ENCODE measurements at regions not wholly inside any gene's neighbourhood (a gene's known extent, or its start where the extent isn't known, plus 50 kb on each side); places are given as distances from the start of the nearest gene placed in this dataset.

DNA sequence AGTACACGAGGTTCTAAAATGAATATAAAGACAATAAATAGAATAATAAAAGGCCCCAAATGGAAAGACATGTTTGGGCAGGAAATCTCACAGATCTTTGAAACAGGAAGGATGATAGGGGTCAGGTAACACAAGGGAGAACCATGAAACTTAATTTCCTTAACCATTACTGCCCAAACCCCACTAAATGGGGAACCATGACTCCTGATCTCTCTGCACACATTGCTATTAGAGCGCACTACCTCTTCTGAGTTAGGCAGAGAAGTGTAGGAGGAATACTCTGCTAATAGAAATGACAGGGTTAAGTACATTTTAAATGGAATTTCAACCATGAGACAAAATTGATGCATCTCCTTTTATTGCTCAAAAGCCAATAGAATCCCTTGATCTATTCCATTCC, 213.7 kb upstream of the SETBP1 start:
- DNase-seq: no peak

DNA sequence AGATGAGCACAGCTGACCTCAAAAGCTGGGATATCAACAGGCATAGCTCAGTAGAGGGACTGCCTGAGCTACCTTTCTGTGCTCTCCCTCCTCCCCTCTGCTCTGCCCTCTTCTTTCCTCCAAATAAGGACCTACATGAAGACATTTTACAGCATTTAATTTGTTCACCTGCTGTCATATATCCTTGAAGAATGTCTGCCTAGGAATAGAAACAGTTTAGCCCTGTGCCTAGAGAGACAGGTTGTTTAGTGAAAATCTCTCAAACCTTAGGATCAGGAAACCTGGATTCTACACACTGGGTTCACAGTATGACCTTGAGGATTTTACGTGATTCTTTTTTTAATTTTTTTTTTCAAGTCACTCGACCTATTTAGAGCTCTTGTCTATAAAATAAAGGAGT, 213.0 kb upstream of the SETBP1 start:
- DNase-seq: no peak

DNA sequence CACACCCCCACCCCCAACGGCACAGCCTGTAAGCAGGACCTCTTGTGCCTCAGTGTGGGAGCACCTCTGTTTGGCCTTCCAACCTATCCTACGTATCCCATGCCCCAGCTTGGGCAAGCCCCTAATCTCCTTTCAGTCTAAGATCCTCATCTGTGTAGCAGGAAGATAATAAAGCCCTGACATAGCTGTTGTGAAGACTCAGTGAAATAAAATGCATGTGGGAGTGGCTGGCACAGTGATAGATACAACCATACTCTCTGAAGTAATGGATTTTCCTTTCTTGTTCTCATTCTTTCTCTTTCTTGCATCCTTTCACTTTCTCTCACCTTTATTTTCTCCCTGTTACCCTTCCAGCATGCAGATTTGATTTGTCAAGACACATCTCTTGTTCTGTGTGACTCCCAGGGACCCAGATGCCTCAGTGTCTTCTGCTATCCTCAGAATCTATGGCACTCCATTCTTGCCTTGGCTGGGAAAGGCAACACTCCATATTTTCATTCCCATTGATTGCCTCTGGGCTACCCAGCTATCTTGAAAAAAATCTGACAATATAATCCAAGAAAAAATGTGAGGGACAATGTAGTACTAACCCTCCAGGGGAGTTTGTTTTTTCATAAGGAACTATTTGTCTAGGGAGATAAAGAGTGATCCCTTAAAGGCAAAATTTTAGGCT, 207.2 kb upstream of the SETBP1 start:
- no peak for DNase-seq

DNA sequence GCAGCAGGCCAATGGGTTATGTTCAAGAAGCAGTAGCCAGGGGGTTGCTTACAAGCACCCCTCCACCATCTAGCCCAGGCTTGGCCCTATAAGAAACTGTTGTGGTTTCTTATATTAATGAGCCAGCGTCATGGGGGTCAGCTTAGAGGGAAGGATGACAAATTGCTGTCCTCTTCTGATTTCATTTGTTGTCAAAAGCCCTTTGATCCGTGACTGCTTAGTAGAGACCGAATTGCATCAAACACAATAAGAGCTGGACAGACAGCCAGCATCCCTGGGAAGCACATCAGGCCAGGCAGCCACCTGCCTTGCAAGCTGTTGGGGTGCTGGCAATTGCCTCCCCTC, 206.6 kb upstream of the SETBP1 start:
- no peak for DNase-seq

DNA sequence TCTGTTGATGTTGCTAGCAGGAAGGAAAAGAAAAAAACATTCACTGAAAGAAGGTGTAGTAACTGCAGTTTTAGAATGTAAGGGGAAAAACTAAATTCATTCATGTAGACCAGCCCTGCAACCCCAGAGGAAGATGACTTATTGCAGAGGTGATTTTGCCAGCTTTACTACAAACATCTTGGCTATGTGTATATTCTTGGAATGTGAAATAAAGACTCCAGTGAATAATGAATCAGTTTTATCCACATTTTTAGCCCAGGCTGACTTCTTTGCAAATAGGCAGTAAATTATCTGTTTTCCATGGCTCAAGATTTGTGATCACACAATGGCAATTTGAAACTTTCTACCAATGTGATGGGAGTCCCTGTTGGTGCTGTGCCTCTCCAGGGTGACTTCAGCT, 206.1 kb upstream of the SETBP1 start:
- DNase-seq: no peak

DNA sequence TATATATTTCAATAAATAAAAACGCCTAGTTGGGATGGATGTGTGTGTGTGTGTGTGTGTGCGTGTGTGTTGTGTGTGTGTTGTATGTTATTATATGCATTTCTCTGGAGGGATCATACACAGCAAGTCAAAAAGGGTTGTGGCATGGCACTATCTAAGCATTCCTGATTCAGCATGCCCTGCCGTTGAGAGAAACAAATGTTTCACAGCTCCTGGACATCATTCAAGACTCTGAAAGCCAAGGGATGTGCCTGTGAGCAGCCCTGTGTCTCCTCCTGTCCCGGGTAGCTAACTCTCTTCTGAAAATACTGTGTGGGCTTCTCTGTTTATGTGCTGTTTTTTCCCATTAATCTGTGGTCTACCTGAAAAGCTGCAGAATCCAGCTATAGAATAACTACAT, 197.9 kb upstream of the SETBP1 start:
- DNase-seq: no peak

DNA sequence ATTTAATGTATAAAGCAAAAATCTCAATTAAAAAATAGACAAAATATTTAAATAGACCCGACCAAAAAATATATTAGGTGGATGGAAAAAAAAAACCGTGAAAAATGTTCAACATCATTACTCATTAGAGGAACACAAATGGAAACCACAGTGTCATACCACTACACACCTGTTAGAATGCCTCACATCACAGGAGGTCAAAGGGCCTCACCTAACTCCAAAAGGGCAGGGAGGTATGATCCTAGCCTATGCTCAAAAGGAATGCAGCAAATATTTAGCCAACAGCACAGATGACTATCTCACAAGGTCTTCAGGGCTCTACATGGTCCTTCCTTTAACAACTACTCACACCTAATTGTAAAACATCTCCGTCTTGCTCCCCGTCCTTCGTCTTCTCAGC, 185.5 kb upstream of the SETBP1 start:
- DNase-seq: no peak

DNA sequence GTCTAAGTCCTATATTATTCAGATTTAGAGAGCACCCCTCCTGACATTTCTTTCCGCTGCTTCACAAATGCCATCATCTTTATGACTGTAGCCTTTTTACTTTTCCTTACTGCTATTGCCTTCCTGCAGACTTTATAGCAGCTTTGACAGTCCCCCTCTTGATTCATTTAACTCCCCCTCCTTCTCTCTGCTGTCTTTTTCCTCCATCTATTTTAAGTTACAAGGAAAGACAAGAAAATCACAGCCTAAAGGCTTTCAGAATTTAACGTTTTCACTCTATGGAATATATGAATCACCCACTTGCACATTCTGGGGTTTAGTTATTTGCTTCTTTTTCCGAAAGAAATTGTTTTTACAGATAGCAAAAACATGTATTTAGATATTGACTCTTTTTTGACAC, 183.4 kb upstream of the SETBP1 start:
- no peak for DNase-seq

DNA sequence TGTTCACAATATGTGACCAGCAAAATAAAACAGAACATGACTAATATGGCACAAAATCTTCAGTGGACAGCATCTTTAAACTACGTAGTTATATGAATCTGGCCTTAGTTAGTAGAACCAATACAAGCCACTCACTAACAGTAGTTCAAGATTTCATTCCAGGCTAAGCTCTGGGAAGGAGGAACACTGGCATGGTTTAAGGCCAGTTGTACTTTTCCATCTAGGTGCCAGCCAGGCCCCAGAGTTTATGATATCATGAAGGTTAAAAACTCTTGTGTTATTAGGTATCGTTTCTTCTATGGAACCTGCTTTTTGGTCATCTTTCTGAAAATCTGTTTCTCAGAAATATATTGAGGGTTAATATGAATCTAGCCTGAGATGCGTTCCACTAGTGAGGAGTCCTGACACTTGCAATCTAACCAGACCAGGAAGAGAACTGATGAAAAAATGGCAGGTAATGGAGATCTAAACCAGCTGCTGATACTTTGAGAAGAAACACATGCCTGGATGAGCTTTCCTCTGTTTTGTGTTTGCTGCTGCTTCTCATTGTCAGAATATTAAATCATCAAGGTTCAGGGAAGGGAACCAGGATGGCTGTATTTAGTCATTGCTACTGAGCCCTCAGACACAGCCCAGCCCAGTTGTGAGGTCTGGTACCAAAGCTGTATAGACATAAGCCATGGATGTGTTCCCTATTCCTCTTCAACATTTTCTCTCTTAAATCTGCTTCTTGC, 182.8 kb upstream of the SETBP1 start:
- DNase-seq: no peak

DNA sequence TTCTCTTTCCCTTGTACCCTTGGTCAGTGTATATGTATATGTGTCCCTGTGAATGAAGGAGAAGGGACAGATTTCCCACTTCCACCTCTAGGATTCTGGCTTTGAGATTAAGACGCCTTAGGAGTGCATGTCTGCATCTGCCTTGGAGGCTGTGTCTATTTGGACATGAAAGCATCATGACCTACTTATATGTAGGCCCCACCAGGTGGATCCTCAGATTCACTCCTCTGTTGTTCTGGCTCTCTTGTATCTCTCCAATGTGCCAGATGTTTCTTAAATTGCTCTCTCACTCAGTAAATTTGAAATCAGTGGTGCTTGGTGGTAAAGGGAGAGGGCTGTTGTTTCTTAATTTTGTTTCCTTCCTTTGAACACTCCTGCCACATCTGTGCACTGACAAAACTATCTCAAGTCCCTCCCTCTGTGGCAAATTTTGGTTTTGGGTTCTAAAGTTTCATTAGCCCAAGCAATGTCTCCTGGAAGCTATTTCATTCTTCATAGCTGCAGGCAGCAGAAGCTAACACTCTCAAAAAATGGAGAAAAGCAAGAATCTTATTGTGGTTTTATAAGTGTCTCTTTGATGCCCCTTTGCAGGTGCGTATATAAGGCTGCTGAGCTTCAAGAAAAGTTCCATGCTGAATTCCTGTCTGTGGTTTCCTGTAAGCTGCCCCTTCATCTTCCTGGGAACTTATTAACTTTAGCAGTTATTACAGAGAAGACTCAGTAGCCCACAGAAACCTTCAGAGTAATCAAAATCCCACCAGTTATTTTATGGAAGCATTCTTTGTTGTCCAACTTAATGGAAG, 179.7 kb upstream of the SETBP1 start:
- DNase-seq: no peak

DNA sequence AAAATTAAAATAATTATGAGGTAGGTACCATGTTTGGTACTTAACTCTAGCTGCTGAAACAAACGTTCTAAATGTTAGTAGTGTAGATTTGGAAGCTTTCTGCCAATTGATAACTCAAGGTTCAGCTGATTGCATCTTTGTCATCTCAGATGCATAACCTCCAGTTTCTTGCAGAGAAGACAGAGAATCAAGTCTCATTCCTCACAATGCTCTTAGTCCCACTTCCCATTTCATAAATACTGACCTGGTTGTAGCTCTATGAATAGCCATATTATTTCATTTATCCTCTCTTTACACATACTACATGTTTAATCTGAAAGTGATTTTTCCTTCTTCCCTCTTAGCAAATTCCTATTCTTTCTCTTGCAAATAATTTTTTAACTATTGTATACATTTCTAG, 178.5 kb upstream of the SETBP1 start:
- no peak for DNase-seq

DNA sequence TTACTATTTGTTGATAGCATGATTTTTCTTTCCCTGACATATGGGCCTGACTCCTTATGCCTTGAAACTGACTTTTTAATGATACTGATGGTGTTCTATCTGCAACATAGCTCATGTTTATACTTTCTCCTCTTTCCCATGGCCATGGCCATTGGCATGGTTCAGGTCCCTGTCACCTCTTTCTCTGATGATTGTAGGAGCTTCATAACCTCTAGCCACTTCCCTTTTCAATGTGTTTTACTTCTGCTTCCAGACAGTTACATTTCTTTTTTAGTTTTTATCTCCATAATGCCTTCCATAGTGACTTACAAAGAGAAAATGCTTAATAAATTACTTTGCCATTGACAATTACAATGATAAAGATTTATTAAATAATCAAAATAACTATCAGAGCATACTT, 177.9 kb upstream of the SETBP1 start:
- no peak for DNase-seq

DNA sequence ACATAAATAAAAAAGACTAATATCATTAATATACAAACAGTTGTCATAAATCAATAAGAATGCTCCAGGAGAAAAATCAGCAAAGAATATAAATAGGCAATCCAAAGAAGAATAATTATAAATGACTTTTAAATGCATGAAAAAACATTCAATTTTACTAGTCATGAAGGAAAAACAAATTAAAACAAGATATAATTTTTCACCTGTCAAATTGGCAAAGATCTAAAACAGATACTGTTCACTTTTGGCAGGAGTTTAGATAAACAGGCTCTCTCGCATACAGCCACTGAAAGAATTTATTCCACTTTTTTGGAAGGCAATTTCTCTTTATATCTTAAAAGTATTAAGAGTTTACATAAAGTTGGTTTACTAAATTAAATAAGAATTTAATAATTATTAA, 176.8 kb upstream of the SETBP1 start:
- no peak for DNase-seq

DNA sequence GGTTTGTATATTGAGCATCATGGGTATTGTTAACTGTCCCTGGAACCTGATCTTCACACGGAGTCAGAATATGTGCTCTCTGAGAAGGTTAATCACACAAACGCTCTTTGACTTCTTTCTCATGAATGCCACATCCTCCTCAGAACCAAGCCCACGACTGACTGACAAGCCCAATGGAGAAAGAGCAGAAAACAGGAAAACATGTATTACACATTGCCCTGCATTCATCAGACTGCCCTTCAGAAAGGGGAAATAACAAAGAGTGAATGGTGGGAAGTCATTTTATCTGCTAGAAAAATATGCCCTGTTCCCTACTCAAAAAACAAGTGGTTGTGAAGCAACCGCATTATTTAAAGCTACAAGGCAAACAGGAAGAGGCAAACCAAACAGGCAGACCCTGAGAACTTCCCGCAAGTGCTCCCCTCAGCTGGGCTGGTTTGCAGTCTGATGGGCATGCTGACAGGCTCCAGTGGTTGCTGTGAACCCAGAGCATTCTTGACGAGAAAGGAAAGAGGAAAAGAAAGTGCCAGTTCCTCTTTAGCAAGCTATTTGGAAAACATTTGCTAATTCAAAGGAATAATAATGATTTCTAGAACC, 172.9 kb upstream of the SETBP1 start:
- DNase-seq: peak; percentile 71

DNA sequence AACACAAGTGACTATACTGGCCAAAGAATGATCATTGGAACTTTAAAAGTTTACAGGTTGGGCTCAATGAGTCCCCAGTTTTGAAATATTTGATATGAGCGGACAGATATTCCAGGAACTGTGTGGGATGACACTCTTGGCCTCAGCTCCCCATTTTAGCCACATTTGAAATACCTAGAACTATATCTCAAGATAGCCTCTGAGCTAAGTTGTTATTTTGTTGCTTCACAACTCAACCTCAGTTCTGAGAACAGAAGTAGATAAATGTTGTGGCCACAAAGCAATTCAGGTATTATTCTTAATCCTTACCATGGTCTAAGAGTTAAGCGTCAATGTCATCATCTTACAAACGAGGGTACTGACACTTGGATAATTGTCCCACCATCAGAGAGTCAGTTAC, 172.2 kb upstream of the SETBP1 start:
- no peak for DNase-seq

DNA sequence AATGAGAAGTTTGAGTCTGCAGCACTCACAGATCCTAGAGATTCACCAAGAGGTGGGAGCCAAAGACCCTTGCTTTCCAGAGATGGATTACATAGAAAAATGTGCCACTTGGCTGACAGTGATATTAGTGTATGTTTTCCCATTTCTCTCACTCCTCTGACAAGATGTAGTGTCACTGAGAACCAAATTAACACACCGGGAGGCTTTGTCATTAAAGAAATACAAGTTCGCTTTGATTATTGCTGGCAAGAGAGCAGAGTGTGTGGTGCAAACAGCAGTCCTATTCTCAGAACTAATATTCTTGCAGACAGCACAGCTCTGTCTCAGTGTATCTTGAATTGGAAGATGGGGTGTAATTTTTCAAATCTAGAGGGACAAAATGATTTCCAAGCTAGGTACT, 171.6 kb upstream of the SETBP1 start:
- DNase-seq: no peak

DNA sequence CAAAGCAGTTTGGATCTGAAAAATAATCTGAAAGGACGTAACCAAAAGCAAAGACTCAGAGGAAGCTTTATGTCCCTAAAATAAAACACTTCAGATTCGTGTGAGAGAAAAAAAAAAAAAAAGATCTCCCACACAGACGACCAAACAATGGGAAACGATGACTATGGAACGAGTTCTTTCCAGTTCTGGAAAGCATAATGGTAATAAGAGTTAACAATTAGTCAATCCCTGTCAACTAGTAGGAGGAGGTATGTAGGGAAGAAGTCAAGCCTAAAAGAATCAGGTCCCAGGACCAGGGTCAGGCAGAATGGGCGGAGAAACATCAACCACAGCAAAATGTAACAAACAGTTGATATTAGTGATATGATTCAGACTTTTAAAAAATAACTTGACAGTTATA, 170.3 kb upstream of the SETBP1 start:
- DNase-seq: no peak

DNA sequence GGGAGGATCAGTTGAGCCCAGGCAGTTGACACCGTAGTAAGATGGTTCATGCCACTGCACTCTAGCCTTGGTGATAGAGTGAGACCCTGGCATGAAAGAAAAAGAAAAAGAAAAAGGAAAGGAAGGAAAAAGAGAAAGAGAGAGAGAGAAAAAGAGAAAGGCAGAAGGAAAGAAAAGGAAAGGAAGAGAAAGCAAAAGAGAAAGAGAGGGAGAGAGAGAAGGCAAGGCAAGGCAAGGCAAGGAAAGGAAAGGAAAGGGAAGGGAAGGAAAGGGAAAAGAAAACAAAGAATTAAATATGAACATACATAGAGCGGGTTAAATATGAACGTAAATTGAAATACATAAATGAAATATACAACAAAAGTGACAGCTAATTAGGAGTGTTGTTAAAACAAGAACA, 167.5 kb upstream of the SETBP1 start:
- no peak for DNase-seq

DNA sequence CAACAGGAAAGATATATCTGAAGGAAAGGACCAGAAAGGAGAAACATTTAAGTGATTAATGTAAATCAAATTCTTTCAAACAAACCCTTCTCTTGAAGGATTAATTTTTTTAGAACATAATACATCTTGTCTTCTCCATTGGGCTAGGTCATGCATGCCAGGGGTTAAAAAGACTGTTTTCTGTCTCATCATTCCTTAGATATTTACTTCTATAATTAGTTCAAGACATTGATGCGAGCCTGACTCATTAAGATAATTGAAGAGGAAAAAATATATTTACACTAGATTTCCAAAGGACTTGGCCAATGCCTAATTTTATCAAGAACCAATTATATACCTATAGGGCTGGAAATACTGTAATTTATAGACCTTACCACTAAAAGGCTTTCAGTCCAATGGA, 166.6 kb upstream of the SETBP1 start:
- no peak for DNase-seq

DNA sequence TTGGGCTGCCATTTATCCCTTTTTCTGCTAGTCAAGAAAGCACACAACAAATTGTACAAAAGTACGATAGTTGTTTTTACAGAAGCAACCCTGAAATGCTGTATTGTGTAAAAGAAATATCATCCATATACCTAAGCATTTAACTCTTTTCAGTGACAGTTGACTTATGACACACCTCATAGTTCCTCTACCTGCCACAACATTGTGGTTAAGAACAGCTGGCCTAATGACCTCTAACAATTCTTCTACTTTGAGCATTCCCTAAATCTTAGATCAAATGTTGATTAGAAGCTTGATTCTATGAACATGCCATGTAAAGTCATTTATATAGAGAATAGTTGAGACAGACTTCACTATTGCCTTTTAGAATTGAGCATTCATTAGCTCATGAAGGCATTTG, 165.9 kb upstream of the SETBP1 start:
- DNase-seq: no peak

DNA sequence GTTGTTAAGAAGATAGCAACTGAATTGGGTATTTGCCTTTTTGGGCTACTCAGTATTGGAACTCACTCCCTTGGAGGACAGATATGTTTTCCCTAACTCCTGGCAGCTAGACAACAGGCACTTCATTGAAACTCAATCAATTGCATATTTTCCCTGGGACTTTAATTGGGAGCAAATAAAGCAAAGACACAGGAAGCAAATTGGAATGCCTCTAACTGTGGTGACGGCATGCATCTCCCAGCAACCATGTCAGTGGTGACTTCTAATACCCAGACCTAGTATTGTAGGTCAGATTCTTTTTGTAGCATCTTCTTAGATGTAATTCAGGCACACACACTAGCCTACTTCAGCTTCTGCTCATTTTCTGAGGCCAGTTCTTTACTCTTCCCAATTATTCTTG, 164.2 kb upstream of the SETBP1 start:
- no peak for DNase-seq

DNA sequence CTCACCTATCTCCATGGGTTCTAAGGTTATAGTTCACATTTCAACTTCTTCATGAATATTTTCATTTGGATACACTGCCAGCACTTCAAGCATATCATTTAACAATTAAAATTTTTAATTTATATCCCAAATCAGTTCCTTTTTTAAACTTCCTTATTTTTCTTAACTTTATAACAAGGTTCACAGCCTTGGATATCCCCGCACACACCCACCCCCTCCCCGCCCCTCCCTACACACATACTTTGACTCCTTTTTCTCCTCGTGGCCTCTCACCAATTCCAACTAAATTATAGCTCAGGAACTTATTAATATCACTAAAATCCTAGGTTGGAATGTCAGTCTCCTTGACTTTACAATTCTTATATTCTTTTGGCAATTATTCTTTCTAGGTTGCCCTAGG, 163.6 kb upstream of the SETBP1 start:
- no peak for DNase-seq

DNA sequence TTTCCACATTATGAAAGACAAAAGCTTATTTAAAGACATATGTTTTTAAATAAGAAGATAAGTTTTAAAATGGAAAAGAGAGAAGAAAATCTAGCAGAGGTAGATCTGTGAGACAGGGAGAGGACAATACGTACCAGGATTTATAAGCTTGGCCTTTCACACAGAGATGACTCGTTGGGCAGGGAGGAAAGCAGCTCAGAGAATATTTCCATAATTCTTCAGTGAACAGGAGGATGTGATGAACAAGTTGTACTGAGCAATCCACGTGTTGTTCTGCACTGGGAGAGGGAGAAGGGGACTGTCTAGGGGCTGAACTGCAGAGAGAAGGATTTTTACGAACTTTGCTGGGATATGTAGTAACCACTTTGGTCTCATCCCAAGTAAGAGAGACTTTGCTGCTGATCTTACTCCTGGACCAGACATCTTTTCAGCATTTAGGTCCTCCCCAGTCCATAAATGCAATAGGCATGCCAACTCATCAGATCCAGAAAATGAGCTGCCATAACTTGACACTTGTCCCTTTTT, 162.5 kb upstream of the SETBP1 start:
- no peak for DNase-seq

DNA sequence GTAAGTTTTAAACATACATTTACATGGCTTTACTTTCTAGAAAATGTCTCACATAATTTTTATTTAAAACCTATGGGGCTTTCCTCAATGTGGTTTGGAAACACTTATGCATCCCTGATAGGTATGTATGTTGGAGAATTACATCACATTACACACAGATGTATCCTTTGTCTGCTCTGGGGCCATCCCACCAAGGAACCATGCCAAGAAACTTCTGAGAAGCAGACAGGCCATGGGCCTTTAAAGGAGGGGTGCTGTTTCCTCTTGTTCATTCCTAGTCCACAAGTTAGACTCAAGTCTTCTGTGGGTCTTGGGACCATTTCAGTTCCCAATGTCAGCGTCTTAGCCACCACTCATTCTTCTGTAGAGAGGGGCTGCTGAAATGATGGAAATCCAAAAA, 162.0 kb upstream of the SETBP1 start:
- DNase-seq: peak; percentile 36

Data from femur (tissue), 1 donor.